HFFc6 (cell line): ENCODE measurements at regions not wholly inside any gene's neighbourhood (a gene's known extent, or its start where the extent isn't known, plus 50 kb on each side); places are given as distances from the start of the nearest gene placed in this dataset.

Experiments used
- DNase-seq: peaks from one replicate; pipeline ENCODE4 v3.0.0-alpha.2; 2018
- H3K27ac Mint-ChIP-seq: 2 replicates; pipeline ENCODE4 v1.8.0; 2020; ENCODE audit warnings: mild to moderate bottlenecking, mixed read lengths
- H3K27me3 Mint-ChIP-seq: 2 replicates; pipeline ENCODE4 v1.8.0; 2021; ENCODE audit warnings: mild to moderate bottlenecking, moderate library complexity, mixed read lengths; ENCODE audit not compliant: insufficient read depth
- H3K36me3 Mint-ChIP-seq: 2 replicates; pipeline ENCODE4 v1.8.0; 2021; ENCODE audit warnings: low read depth, mixed read lengths
- H3K4me1 Mint-ChIP-seq: 2 replicates; pipeline ENCODE4 v1.8.0; 2020; ENCODE audit warnings: low read depth, mixed read lengths
- H3K4me3 Mint-ChIP-seq: 2 replicates; pipeline ENCODE4 v1.8.0; 2020; ENCODE audit warnings: mild to moderate bottlenecking, moderate library complexity, mixed read lengths
- H3K9me3 Mint-ChIP-seq: 2 replicates; pipeline ENCODE4 v1.8.0; 2020; ENCODE audit warnings: mild to moderate bottlenecking, mixed read lengths
- CTCF ChIP-seq: fragments of 200-600 bp; sonication (generic); IDR thresholded peaks from 2 replicates; pipeline ENCODE4 v1.5.0; 2021; ENCODE audit warnings: antibody characterized with exemption, mild to moderate bottlenecking

DNA sequence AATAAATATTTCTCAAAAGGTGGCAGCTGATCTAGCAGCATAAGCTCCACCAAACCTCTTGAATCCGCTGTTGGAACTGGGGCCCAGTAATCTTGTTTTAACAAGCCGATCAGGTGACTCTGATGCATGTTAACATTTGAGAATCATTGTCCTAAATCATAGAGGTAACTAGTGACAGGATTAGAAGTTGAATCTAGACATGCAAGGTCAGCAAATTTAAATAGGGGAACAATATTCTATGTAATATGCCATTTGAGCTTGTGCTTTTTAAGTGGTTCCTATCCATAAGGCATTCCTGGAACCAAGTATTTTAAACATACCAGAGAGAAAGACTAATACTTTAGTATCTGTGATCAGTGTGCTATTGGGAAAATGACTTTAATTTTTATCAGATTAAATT is 412.8 kb downstream of the PYDC2 start:
- no peak overlapping the region for H3K4me3 Mint-ChIP-seq
- TF ChIP-seq CTCF, result no peak
- H3K27me3 Mint-ChIP-seq, result no peaks in the 10 kb centered on the region; the same call in 1 of the 2 replicates
- H3K36me3 Mint-ChIP-seq, result no peaks in the 10 kb centered on the region
- DNase-seq, result no peak
- H3K4me1 Mint-ChIP-seq, result no peaks in the 10 kb centered on the region
- H3K27ac Mint-ChIP-seq, result no peak overlapping the region
- peaks cover 5% of the 10 kb centered on the region; the same call in 1 of the 2 replicates for H3K9me3 Mint-ChIP-seq

DNA sequence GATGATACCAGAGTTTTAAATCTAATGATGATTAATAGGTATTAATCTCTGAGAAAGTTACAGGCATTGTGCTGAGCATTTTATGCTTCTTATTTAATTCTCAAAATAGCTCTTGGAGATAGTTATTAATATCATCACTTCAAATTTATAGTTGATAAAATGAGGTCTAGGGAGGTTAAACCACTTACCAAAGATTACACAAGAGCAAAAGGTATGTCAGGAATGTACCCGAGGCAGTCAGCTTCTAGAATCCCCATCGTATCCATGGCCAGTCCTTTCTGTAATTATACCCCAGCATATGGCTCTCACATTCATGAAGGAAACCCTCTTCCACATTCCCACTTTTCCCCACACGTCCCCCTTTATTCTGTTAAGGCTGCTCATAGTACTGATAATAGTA is 421.3 kb downstream of the PYDC2 start:
- H3K36me3 Mint-ChIP-seq, result no peaks in the 10 kb centered on the region
- no peak for DNase-seq
- H3K27me3 Mint-ChIP-seq, result no peaks in the 10 kb centered on the region
- H3K9me3 Mint-ChIP-seq, result no peaks in the 10 kb centered on the region
- H3K4me3 Mint-ChIP-seq, result no peak overlapping the region
- H3K27ac Mint-ChIP-seq, result no peak overlapping the region
- peaks cover 12% of the 10 kb centered on the region; the same call in 1 of the 2 replicates for H3K4me1 Mint-ChIP-seq
- no peak for TF ChIP-seq CTCF

DNA sequence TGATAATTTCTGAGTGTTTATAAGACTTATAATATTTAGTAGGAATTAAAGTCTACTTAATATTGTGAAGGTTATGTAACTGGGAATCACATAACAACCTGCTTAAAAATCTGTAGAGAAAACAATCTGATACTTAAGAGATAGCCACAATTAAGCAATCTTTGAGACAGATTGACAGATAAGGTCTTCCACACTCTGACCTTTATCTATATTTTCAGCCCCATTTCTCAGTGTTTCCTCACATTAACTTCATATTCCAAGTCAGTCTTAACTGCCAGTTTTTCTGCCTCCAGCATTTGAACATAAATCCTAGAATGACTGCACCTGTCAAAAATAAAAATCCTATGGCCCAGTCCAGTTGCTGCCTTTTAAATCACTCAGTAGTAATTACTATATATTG is 423.2 kb downstream of the PYDC2 start:
- Mint-ChIP-seq H3K27ac (no peak overlapping the region), H3K27me3 (no peaks in the 10 kb centered on the region), H3K36me3 (no peaks in the 10 kb centered on the region), H3K4me3 (no peak overlapping the region), H3K4me1 (peaks cover 17% of the 10 kb centered on the region; the same call in 1 of the 2 replicates), H3K9me3 (no peaks in the 10 kb centered on the region)
- DNase-seq, result no peak
- TF ChIP-seq CTCF, result no peak

- no peak for DNase-seq
- H3K9me3 Mint-ChIP-seq, result no peaks in the 10 kb centered on the region
- no peak for TF ChIP-seq CTCF
- H3K36me3 Mint-ChIP-seq, result no peaks in the 10 kb centered on the region
- no peaks in the 10 kb centered on the region for H3K27me3 Mint-ChIP-seq
- H3K4me1 Mint-ChIP-seq, result peaks cover 27% of the 10 kb centered on the region; the same call in 1 of the 2 replicates
- no peak overlapping the region for H3K27ac Mint-ChIP-seq
- H3K4me3 Mint-ChIP-seq, result no peak overlapping the region
These were observed 428.1 kb downstream of the PYDC2 start for GRCh38 chr3:191889106-191889505.

DNA sequence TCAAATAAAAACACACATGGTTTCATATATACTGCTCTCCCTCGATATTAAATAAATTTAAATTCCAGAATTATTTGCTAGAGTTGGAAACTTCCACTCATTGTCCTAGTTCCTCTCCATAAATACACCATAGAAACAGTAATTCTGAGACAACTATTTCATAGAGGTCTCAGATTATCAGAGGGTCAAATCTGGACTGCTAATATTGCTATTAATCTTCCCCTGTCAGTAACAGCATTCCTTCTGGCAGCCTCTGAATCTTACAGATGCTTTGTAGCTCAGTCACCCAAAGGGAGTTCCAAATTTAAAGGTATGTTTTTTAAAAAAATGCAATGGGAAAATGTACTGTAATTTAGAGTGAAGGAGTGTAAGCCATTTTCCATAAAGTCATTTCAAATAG is 428.8 kb downstream of the PYDC2 start:
- Mint-ChIP-seq H3K27ac (no peak overlapping the region; the same call in 1 of the 2 replicates), H3K9me3 (no peaks in the 10 kb centered on the region), H3K36me3 (no peaks in the 10 kb centered on the region), H3K4me3 (no peak overlapping the region), H3K4me1 (peaks cover 27% of the 10 kb centered on the region; the same call in 1 of the 2 replicates), H3K27me3 (no peaks in the 10 kb centered on the region)
- DNase-seq, result peak; percentile 47
- no peak for TF ChIP-seq CTCF

GRCh38 chr3:191894406-191894805 is 433.4 kb downstream of the PYDC2 start:
- TF ChIP-seq CTCF, result no peak
- no peaks in the 10 kb centered on the region; the same call in 1 of the 2 replicates for H3K9me3 Mint-ChIP-seq
- H3K4me1 Mint-ChIP-seq, result peaks cover 20% of the 10 kb centered on the region; the same call in 1 of the 2 replicates
- no peaks in the 10 kb centered on the region for H3K27me3 Mint-ChIP-seq
- H3K36me3 Mint-ChIP-seq, result no peaks in the 10 kb centered on the region
- no peak for DNase-seq
- H3K27ac Mint-ChIP-seq, result no peak overlapping the region
- no peak overlapping the region for H3K4me3 Mint-ChIP-seq
